HUES6 (cell line): ENCODE measurements at regions not wholly inside any gene's neighbourhood (a gene's known extent, or its start where the extent isn't known, plus 50 kb on each side); places are given as distances from the start of the nearest gene placed in this dataset.
"Not testable (repeated sequence)": the region's sequence is repeated elsewhere in the genome, so short reads cannot be mapped to it uniquely, and the experiment has no call there.

Experiments used
- H3K27ac ChIP-seq: 2 replicates; pipeline ENCODE4 v1.7.0; 2013; ENCODE audit warnings: low read depth, mild to moderate bottlenecking, low read length, inconsistent platforms
- H3K27me3 ChIP-seq: 2 replicates; pipeline ENCODE4 v1.6.1; 2013; ENCODE audit warnings: low read length; ENCODE audit not compliant: control insufficient read depth, insufficient read depth
- H3K36me3 ChIP-seq: 2 replicates; pipeline ENCODE4 v1.6.1; 2013; ENCODE audit warnings: low read length; ENCODE audit not compliant: control insufficient read depth, insufficient read depth
- H3K4me1 ChIP-seq: 2 replicates; pipeline ENCODE4 v1.6.1; 2013; ENCODE audit warnings: low read length; ENCODE audit not compliant: control insufficient read depth, insufficient read depth
- H3K4me3 ChIP-seq: 2 replicates; pipeline ENCODE4 v1.5.1; 2013; ENCODE audit warnings: low read depth, low read length
- H3K9ac ChIP-seq: one replicate; pipeline ENCODE4 v1.6.1; 2013; ENCODE audit warnings: mild to moderate bottlenecking, low read length
- H3K9me3 ChIP-seq: 2 replicates; pipeline ENCODE4 v1.6.1; 2013; ENCODE audit warnings: low read depth, low read length; ENCODE audit not compliant: control insufficient read depth, insufficient read depth

DNA sequence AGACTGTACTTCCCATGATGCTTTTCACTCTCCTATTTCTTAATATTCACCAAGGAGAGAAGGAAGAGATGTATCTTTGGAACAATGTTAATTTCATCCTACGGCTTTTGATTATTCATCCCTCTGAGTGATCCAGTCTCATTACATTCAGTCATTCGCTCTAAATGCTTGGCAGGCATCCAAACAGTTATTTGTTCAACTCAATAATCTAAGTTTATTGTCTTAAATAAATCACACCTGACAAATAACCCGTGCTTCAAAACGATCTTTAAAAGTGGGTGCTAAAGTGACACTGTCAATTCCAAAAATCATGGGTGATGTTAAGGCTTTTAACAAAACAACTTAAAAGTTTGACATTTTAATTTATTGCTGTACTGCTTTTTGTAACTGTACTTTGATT lies 233.1 kb downstream of the RASEF start:
- H3K4me1 ChIP-seq = no peaks in the 10 kb centered on the region
- H3K9ac ChIP-seq = no peak overlapping the region
- peaks cover 9% of the 10 kb centered on the region for H3K9me3 ChIP-seq
- no peaks in the 10 kb centered on the region for H3K27me3 ChIP-seq
- peaks cover 76% of the 10 kb centered on the region for H3K36me3 ChIP-seq
- H3K4me3 ChIP-seq = no peak overlapping the region
- H3K27ac ChIP-seq = no peak overlapping the region

DNA sequence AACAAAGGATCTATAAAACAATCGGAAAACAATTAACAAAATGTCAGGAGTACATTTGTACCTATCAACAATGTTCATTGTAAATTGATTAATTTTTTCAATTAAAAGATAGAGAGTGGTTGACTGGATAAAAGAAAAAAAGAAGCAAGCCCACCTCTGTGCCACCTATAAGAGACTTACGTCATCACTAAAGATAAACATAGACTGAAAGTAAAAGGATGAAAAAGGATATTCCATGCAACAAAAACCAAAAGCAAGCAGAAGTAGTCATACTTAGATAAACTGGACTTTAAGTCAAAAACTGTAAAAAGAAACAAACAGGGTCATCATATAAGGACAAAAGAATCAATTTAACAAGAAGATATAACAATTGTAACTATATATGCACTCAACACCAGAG lies 197.4 kb downstream of the RASEF start:
- Histone ChIP-seq H3K4me1 (peaks cover 64% of the 10 kb centered on the region), H3K9me3 (peaks cover 8% of the 10 kb centered on the region; the same call in 1 of the 2 replicates), H3K27me3 (no peaks in the 10 kb centered on the region), H3K36me3 (peaks cover 62% of the 10 kb centered on the region), H3K4me3 (0 out of 2 replicates have a peak overlapping the region, but pooled peaks have one; percentile 6), H3K27ac (no peak overlapping the region), H3K9ac (no peak overlapping the region)

DNA sequence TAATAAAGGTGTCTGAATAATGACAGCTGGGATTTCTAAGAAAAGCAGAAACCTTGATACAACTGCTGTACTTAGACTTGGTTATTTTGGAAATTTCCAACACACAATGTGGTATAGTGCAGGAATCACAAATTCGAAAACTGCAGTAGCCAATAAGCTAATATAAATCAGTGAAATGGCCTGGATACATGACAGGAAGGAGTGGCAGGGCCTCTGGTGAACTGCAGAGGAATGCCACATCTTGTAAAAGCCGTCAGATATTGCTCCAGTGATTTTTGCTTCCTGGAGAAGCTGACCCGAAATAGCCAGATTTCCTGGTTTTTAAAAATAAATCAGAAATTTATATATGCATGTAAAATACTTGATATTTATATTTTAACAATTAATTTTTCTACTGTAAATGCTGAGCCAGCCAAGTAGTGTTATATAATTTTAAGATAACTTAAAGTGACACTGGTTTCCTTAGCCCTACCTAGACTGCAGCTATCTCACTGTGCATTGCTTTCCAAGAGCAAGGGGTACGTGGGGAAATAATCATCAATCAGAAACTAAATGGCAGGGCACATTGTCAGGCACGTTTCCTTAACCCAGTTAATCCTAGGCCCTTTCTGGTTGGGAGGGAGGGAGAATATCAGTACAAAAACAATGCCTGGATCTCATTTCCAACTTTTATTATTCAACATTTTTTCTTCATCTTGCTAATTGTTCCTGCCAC lies 182.4 kb downstream of the RASEF start:
- peak overlapping the region; percentile 1 for H3K9ac ChIP-seq
- peak overlapping the region; percentile 92; the same call in 1 of the 2 replicates for H3K27ac ChIP-seq
- peak overlapping the region; percentile 54; the same call in 1 of the 2 replicates for H3K4me3 ChIP-seq
- peaks cover 61% of the 10 kb centered on the region for H3K36me3 ChIP-seq
- no peaks in the 10 kb centered on the region for H3K27me3 ChIP-seq
- no peaks in the 10 kb centered on the region; the same call in 1 of the 2 replicates for H3K9me3 ChIP-seq
- H3K4me1 ChIP-seq = peaks cover 44% of the 10 kb centered on the region

DNA sequence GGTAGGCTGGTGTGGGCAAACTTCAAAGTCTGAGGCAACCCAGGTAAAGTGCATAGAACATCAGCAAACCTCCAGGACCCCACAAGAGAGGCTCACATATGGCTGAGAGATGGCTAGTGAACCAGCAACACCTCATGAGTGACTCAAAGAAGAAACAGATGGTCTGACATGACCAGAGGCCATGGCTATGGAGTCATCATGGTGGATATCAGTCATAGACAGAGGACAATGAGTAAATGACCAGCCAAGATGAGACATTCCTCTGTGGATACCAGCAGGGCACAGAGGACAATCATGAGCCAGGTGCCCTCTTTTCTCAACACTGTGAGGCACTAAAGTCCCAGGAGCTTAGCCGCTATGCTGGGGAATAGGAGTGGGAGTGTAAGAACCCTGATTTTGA lies 180.8 kb downstream of the RASEF start:
- peak overlapping the region; percentile 86 for H3K9ac ChIP-seq
- H3K27me3 ChIP-seq = no peaks in the 10 kb centered on the region
- H3K36me3 ChIP-seq = peaks cover 44% of the 10 kb centered on the region
- H3K4me3 ChIP-seq = peak overlapping the region; percentile 54
- H3K9me3 ChIP-seq = no peaks in the 10 kb centered on the region
- peak overlapping the region; percentile 92 for H3K27ac ChIP-seq
- peaks cover 44% of the 10 kb centered on the region for H3K4me1 ChIP-seq

GRCh38 chr9:82882748-82883147 lies 180.2 kb downstream of the RASEF start:
- Histone ChIP-seq H3K27ac (peak overlapping the region; percentile 92), H3K9ac (peak overlapping the region; percentile 86), H3K36me3 (peaks cover 40% of the 10 kb centered on the region), H3K9me3 (no peaks in the 10 kb centered on the region), H3K4me1 (peaks cover 42% of the 10 kb centered on the region), H3K4me3 (peak overlapping the region; percentile 54), H3K27me3 (no peaks in the 10 kb centered on the region)

- Histone ChIP-seq H3K27me3 (no peaks in the 10 kb centered on the region), H3K4me3 (peak overlapping the region; percentile 54), H3K4me1 (peaks cover 35% of the 10 kb centered on the region), H3K9me3 (no peaks in the 10 kb centered on the region), H3K36me3 (peaks cover 33% of the 10 kb centered on the region; the same call in 1 of the 2 replicates), H3K27ac (peak overlapping the region; percentile 92), H3K9ac (peak overlapping the region; percentile 86)
Observed at GRCh38 chr9:82883436-82883835, 179.5 kb downstream of the RASEF start.

- Histone ChIP-seq H3K9ac (peak overlapping the region; percentile 96), H3K4me3 (peak overlapping the region; percentile 77), H3K4me1 (peaks cover 35% of the 10 kb centered on the region), H3K27ac (peak overlapping the region; percentile 90), H3K36me3 (peaks cover 33% of the 10 kb centered on the region; the same call in 1 of the 2 replicates)
- not testable (repeated sequence) for H3K9me3 ChIP-seq, H3K27me3 ChIP-seq
Observed at GRCh38 chr9:82883974-82884373, 179.0 kb downstream of the RASEF start.

DNA sequence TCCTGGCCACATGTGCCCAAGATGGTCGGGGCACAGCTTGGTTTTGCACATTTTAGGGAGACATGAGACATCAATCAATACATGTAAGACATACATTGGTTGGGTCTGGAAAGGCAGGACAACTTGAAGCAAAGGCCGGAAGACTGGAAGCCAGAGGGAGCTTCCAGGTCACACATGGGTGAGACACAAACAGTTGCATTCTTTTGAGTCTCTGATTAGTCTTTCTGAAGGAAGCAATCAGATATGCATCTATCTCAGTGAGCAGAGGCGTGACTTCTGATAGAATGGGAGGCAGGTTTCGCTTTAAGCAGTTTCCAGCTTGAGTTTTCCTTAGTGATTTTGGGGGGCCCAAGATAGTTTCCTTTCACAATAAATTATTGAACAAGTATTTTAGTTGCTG lies 172.5 kb downstream of the RASEF start:
- no peaks in the 10 kb centered on the region for H3K27me3 ChIP-seq
- H3K9ac ChIP-seq = peak overlapping the region; percentile 89
- H3K4me3 ChIP-seq = peak overlapping the region; percentile 3; the same call in 1 of the 2 replicates
- H3K4me1 ChIP-seq = peaks cover 44% of the 10 kb centered on the region
- 0 out of 2 replicates have a peak, but pooled peaks cover 2% of the 10 kb centered on the region for H3K9me3 ChIP-seq
- H3K27ac ChIP-seq = peak overlapping the region; percentile 98
- peaks cover 50% of the 10 kb centered on the region for H3K36me3 ChIP-seq

- H3K27ac ChIP-seq = peak overlapping the region; percentile 98; the same call in 1 of the 2 replicates
- 0 out of 2 replicates have a peak, but pooled peaks cover 2% of the 10 kb centered on the region for H3K9me3 ChIP-seq
- peak overlapping the region; percentile 3; the same call in 1 of the 2 replicates for H3K4me3 ChIP-seq
- peak overlapping the region; percentile 47 for H3K9ac ChIP-seq
- H3K4me1 ChIP-seq = peaks cover 48% of the 10 kb centered on the region
- peaks cover 52% of the 10 kb centered on the region for H3K36me3 ChIP-seq
- no peaks in the 10 kb centered on the region for H3K27me3 ChIP-seq
Observed at GRCh38 chr9:82890865-82891264, 172.1 kb downstream of the RASEF start.

DNA sequence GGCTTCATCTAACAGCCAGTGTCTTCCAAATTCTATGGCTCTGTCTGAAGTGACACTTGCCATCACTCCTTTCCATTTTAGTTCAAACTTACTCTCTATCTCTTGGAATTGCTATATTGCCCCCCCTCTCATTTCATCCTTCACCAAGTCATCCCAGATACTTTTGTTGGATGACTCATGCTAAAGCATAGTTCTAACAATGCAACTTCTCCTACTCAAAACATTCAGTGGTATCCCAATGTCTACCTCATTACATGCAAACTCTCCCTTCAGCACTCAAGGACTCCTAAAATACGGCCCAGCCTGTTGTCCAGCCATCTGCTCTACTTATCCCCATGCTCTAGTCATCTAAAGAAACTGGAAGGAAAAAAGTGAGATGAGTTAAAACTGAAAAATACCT lies 171.6 kb downstream of the RASEF start:
- H3K4me3 ChIP-seq = no peak overlapping the region
- no peaks in the 10 kb centered on the region for H3K27me3 ChIP-seq
- 0 out of 2 replicates have a peak, but pooled peaks cover 2% of the 10 kb centered on the region for H3K9me3 ChIP-seq
- H3K4me1 ChIP-seq = peaks cover 48% of the 10 kb centered on the region
- peaks cover 56% of the 10 kb centered on the region for H3K36me3 ChIP-seq
- no peak overlapping the region for H3K9ac ChIP-seq
- H3K27ac ChIP-seq = 0 out of 2 replicates have a peak overlapping the region, but pooled peaks have one; percentile 98

DNA sequence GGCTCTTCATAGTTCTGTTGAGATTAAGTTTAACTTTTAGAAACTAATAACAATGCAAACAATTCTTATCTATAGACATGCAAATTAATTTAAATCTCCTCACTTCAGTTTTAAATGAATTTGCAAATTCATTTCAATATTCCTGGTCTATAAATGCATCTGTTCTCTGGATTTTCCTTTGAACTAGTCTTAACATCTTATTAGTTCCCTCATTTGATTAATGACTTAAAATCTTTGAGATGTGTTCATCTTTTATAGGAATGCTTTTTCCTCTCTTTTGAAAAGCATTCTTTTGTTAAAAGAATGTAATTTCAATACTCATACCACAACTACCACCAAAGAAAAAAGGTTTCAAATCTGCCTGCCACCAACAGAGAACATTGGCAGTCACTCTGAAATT lies 169.4 kb downstream of the RASEF start:
- no peaks in the 10 kb centered on the region for H3K27me3 ChIP-seq
- H3K27ac ChIP-seq = peak overlapping the region; percentile 63
- peaks cover 48% of the 10 kb centered on the region for H3K4me1 ChIP-seq

More for the DNA sequence above, 169.4 kb downstream of the RASEF start:
- no peak overlapping the region for H3K4me3 ChIP-seq
- 0 out of 2 replicates have a peak, but pooled peaks cover 2% of the 10 kb centered on the region for H3K9me3 ChIP-seq
- H3K36me3 ChIP-seq = peaks cover 71% of the 10 kb centered on the region
- H3K9ac ChIP-seq = no peak overlapping the region
